ENCODE measurements at regions not wholly inside any gene's neighbourhood (a gene's known extent, or its start where the extent isn't known, plus 50 kb on each side); places are given as distances from the start of the nearest gene placed in this dataset.

GRCh38 chr4:171676555-171677215, 136.5 kb upstream of the GALNTL6 start:
- TF ChIP-seq CEBPB (IDR thresholded peaks at IDR 0.05; ENCODE audit: low read depth), result no peak
- TF ChIP-seq CTCF (IDR thresholded peaks at IDR 0.05 in 2 of 3, conservative IDR thresholded peaks at IDR 0.05 in 1 of 3; ENCODE audit: borderline replicate concordance in 1 of 3, insufficient read depth in 1 of 3, low read depth in 2 of 3, low read length in 2 of 3), result no peak
- TF ChIP-seq POLR2A (IDR thresholded peaks at IDR 0.05; ENCODE audit: borderline replicate concordance, extremely low read depth, insufficient read depth, insufficient read length), result no peak
- no peak for TF ChIP-seq ATF3 (IDR thresholded peaks at IDR 0.05)
- no peak for TF ChIP-seq SRF (IDR thresholded peaks at IDR 0.05; ENCODE audit: low read depth)
- no peak for TF ChIP-seq MAX (IDR thresholded peaks at IDR 0.05)
- TF ChIP-seq POLR2AphosphoS5 (IDR thresholded peaks at IDR 0.05; ENCODE audit: low read depth, low read length), result no peak
- no peak for TF ChIP-seq SP1 (IDR thresholded peaks at IDR 0.05; ENCODE audit: low read depth)
- no peak for TF ChIP-seq TCF7L2 (IDR thresholded peaks at IDR 0.05; ENCODE audit: borderline replicate concordance, extremely low read depth, insufficient read depth, insufficient read length)
- no peak for TF ChIP-seq EZH2 (IDR thresholded peaks at IDR 0.05)
- no peak for TF ChIP-seq ZBTB33 (IDR thresholded peaks at IDR 0.05; ENCODE audit: extremely low read depth, insufficient replicate concordance, low read length)
- no peak for TF ChIP-seq CBX3 (IDR thresholded peaks at IDR 0.05; ENCODE audit: low read depth)
